ENCODE measurements at regions not wholly inside any gene's neighbourhood (a gene's known extent, or its start where the extent isn't known, plus 50 kb on each side); places are given as distances from the start of the nearest gene placed in this dataset.

DNA sequence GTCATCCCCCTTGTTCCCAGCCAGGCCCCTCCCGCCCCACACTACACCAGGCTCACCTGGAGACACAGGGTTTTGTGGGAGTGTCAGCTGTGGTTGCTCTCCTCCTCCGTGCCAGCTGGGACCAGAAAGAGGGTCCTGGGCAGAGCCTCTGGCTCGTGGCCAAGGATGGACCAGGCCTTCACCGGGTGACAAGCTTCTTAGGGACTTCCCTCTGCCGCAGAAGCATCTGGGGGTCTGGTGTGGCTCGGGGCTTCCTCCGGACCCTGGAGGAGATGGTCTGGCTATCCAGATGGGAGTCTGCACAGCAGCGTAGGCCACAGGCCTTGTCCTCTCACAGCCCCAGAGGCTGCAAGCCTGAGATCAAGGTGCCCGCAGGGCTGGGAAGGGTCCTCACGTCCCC, 63.8 kb upstream of the CFAP46 start:
- DNase-seq = no peak

GRCh38 chr10:133004478-133004877, 62.1 kb upstream of the CFAP46 start:
- DNase-seq = no peak

DNA sequence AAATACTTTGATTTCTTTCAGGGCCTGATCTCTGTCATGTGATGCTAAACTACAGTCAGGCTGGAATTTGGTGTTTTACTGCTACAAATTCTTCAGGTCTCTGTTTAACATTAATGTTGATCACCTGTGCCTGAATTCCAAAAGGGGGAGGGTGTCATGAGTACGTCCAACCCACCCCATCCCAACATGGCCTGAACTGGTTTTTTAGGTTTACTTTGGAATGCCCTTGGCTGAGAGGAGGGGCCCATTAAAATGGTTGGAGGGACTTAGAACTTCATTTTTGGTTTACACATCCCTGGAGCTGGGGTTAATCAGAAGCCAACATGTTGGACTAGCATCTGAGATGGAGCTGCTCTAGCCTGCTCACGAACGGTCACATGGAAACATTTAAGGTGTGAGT, 60.8 kb upstream of the CFAP46 start:
- no peak for DNase-seq

GRCh38 chr10:133002685-133003084, 60.3 kb upstream of the CFAP46 start:
- no peak for DNase-seq

GRCh38 chr10:133001114-133001513, 58.7 kb upstream of the CFAP46 start:
- no peak for DNase-seq

DNA sequence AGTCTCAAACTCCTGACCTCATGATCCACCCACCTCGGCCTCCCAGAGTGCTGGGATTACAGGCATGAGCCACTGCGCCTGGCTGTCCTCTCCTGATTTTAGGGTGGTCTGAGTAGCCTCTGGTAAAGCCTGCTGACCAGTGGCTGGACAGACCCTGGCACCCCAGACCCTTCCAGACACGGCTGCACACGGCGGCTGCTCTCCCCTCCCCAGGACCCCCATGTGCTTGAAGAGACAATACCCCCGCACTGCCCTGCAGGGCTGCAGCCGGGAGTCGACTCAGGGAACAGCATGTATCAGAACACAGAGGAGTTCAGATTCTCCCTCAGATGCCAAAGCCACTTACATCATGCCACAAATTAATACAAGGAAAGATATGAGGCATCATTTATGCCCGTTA, 58.3 kb upstream of the CFAP46 start:
- no peak for DNase-seq

DNA sequence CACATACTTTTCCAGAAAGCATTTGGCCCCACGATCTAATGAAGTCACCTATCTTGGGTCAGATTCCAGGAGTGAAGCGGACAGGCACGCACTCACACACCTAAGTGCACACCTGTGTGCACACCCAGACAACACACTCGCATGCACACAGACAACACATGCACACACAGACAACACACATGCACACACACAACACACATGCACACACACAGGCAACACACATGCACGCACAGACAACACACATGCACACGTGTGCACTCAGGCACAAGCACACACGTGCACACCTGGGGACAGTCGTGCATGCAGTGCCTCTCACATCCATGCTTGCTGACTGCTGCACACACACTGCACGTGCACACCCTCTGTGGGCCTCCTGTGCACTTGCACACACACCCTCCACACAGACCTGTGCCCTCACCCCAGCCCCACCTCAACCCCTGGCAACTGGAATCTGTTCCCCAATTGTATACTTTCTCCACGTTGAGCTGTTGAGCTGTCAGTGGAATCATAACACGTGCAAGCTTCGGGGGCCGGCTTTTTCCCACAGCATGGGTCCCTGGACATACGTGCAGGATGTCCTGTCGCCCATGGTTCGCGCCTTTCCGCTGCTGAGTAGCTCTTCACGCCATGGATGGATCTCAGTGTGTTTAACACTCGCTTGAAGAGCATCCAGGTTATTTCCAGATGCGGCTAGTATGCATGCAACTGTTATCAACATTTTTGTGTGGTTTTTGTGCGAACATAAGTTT, 55.3 kb upstream of the CFAP46 start:
- DNase-seq = no peak

GRCh38 chr10:132996603-132997343, 54.4 kb upstream of the CFAP46 start:
- DNase-seq = no peak

DNA sequence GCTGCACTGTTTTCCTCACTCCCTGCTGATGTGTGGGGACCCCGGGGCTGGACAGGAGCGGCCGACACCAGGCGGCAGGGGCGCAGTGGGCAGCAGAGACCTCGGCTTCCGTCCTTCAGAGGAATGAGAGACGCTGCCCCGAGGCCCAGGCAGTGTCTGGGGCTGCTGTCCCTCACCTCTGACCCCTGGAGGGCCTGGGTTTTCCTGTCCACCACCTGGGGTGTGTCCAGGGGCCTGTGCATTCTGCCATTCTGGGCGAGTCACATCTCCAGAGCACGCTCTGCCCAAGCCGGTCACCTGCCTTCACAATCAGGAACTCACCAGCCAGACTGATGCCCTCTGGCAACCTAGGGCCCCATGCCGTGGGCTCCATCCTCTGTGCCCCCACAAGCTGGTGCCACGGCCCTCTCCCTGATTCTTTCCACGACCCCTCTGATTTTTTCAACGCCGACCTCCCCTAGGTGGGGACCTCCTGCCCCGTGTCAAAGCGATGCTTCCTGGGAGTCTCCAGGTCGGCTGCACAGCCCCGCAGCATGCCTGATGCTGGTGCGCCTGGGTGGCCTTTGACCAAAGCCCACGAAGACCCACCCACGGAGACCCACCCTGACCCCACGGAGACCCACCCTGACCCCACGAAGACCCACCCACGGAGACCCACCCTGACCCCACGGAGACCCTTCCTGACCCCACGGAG, 53.7 kb upstream of the CFAP46 start:
- DNase-seq = no peak

DNA sequence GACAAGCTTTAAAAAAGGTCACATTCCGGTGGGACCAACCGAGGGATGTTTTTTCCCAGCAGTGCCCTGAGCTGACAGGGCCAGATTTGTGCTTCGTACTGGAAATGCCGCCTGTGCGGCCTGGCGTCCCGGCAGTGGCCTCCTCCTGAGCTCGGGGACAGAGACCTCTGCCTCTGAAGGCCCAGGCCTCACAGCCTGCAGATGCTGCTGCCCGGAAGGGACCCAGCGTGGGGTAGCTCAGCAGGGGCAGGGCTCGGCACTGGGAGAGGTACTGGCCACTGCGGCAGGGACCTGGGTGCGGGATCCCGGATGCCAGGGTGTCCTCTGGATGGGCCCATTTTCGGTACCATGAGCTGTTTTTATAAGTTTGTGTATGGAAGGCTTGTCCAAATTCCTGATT, 52.4 kb upstream of the CFAP46 start:
- DNase-seq = no peak

DNA sequence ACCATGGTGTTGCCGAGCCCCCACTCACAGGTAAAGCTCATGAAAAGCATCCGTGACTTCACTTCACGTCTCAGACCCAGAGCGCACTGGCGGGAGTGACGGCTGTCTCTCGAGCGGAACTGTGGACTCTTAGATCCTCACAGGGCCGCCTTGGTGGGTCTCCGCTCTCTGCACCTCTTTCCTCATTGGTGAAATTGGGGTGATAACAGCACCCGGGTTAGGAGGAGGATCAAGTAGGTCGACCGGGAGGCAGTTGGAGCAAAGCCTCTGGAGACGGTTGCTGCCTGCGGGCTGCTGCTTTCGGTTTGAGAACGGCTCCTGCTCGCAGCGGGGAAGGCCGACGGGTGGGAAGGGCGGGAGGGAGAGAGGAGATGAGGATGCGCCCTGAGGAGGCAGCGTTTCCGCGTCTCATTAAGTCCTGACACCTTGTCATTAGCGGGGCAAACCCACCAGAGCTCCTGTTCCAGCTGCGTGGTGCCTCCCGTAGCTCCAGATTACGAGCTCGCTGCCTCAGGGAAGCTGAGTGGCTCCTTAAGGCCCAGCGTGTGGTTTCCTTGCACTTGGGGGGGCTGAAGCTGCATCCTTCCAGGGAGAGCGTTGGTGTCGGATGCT, 51.9 kb upstream of the CFAP46 start:
- DNase-seq = no peak

- no peak for DNase-seq
Observed at GRCh38 chr10:132993271-132994184, 51.2 kb upstream of the CFAP46 start.

GRCh38 chr10:132992433-132993215, 50.3 kb upstream of the CFAP46 start:
- DNase-seq = no peak
